Spleen (tissue), 11 donors: ENCODE measurements at regions not wholly inside any gene's neighbourhood (a gene's known extent, or its start where the extent isn't known, plus 50 kb on each side); places are given as distances from the start of the nearest gene placed in this dataset.

Experiments
- DNase-seq: peaks from one replicate; pipeline ENCODE4 v3.0.0-alpha.2; 2020
- H3K27ac ChIP-seq, 8 donors: fragments of 200-600 bp; sonication (generic) in 7 of 8; 1 replicate in 4 of 8; 2 replicates in 4 of 8; pipeline versions ENCODE4 v1.5.0 to v1.8.0; 2016 to 2021; ENCODE audit warnings: inconsistent platforms in 4 of 8, mild to moderate bottlenecking in 4 of 8, moderate library complexity in 1 of 8
- H3K27me3 ChIP-seq, 7 donors: fragments of 200-600 bp; sonication (generic) in 6 of 7; replicated peaks in 1 of 7; 1 replicate in 4 of 7; 2 replicates in 3 of 7; pipeline versions ENCODE4 v1.5.0 to v1.8.0; 2016 to 2021; ENCODE audit warnings: inconsistent platforms in 3 of 7, mild to moderate bottlenecking in 1 of 7
- H3K36me3 ChIP-seq, 6 donors: fragments of 200-600 bp; sonication (generic) in 5 of 6; 1 replicate in 4 of 6; 2 replicates in 2 of 6; pipeline versions ENCODE4 v1.5.0 to v1.8.0; 2016 to 2021; ENCODE audit warnings: inconsistent platforms in 2 of 6
- H3K4me1 ChIP-seq, 6 donors: fragments of 200-600 bp; sonication (generic) in 5 of 6; 1 replicate in 3 of 6; 2 replicates in 3 of 6; pipeline versions ENCODE4 v1.5.0 to v1.8.0; 2016 to 2021; ENCODE audit warnings: inconsistent platforms in 3 of 6
- H3K4me3 ChIP-seq, 8 donors: fragments of 200-600 bp; sonication (generic) in 7 of 8; 1 replicate in 4 of 8; 2 replicates in 4 of 8; pipeline versions ENCODE4 v1.5.0 to v1.8.0; 2016 to 2021; ENCODE audit warnings: inconsistent platforms in 4 of 8, mild to moderate bottlenecking in 4 of 8, moderate library complexity in 2 of 8
- H3K9me3 ChIP-seq, 8 donors: fragments of 200-600 bp; sonication (generic) in 7 of 8; 1 replicate in 4 of 8; 2 replicates in 4 of 8; pipeline versions ENCODE4 v1.5.0 to v1.8.0; 2016 to 2021; ENCODE audit warnings: inconsistent platforms in 4 of 8
- CTCF ChIP-seq, 11 experiments: fragments of 200-600 bp in 7 of 11; fragments of 450-650 bp in 4 of 11; sonication (generic) in 4 of 11; IDR thresholded peaks in 8 of 11; conservative IDR thresholded peaks in 3 of 11; 1 replicate in 7 of 11; 2 replicates in 4 of 11; pipeline versions ENCODE4 v1.4.0 to v1.8.0; 2016 to 2021; ENCODE audit warnings: antibody characterized with exemption in 11 of 11, inconsistent platforms in 4 of 11, mild to moderate bottlenecking in 1 of 11
- POLR2A ChIP-seq, 3 donors: fragments of 450-650 bp; IDR thresholded peaks; one replicate each; pipeline ENCODE4 v1.5.1; 2017; ENCODE audit warnings: antibody characterized with exemption in 3 of 3, mild to moderate bottlenecking in 1 of 3
- POLR2AphosphoS5 ChIP-seq, 3 donors: sonication (generic); formaldehyde crosslinking; IDR thresholded peaks; one replicate each; pipeline ENCODE4 v1.5.1; 2017; ENCODE audit warnings: antibody characterized with exemption in 3 of 3
- WGBS, 5 donors: extraction: QIAGEN DNeasy Blood & Tissue Kit in 3 of 5; methylation state at CpG; one replicate each; pipeline versions ENCODE4 v1.1.5 to v1.1.7; 2013 to 2018; 5-methylcytosine and 5-hydroxymethylcytosine counted together
- intact Hi-C: fragments of 100-400 bp; cut with DNase I; formaldehyde crosslinking; loops from one replicate; pipeline ENCODE4 v1.15.0; 2023; ENCODE audit warnings: low total_unique reads
- donor health status: healthy with polysubstance abuse.
- donor health status: DM: no; HTN: no; CAD: no; lungs with moderate emphysema.
- donor health status: DM: no; HTN: no; CAD: no.
- donor health status: Bipolar disorder and iron deficiency.
- donor health status: healthy.
- donor health status: DM: no; HTN: no; CAD: no.
- donor health status: DM: yes; HTN: yes; CAD: no.

- no peak overlapping the region for H3K4me3 ChIP-seq
- TF ChIP-seq POLR2A (IDR thresholded peaks at IDR 0.05) = no peak
- TF ChIP-seq POLR2AphosphoS5 (IDR thresholded peaks at IDR 0.05) = no peak
- no peak for TF ChIP-seq CTCF (IDR thresholded peaks at IDR 0.05 in 8 of 11, conservative IDR thresholded peaks at IDR 0.05 in 3 of 11)
- WGBS, 5 donors = 84 to 92% (median 90%) methylated on average over 14 to 17 of the region's 17 CpGs
- peaks cover 0 to 16% (median under 1%) of the 10 kb centered on the region in 7 donors for H3K27me3 ChIP-seq
- intact Hi-C loops = no loop called here
- H3K9me3 ChIP-seq = peaks cover 0 to 3% (median 0%) of the 10 kb centered on the region in 8 donors
- no peak overlapping the region for H3K27ac ChIP-seq
- H3K4me1 ChIP-seq = no peaks in the 10 kb centered on the region
- no peak for DNase-seq
- H3K36me3 ChIP-seq = no peaks in the 10 kb centered on the region
These were observed 58.8 kb upstream of the AJAP1 start for GRCh38 chr1:4595341-4596225.

GRCh38 chr1:4596486-4596885, 57.9 kb upstream of the AJAP1 start:
- no peak for DNase-seq
- TF ChIP-seq POLR2A (IDR thresholded peaks at IDR 0.05) (no peak), CTCF (IDR thresholded peaks at IDR 0.05 in 8 of 11, conservative IDR thresholded peaks at IDR 0.05 in 3 of 11) (no peak), POLR2AphosphoS5 (IDR thresholded peaks at IDR 0.05) (no peak)
- Histone ChIP-seq H3K27me3 (peaks cover 0 to 24% (median 4%) of the 10 kb centered on the region in 7 donors), H3K4me3 (no peak overlapping the region), H3K36me3 (no peaks in the 10 kb centered on the region), H3K27ac (no peak overlapping the region), H3K4me1 (no peaks in the 10 kb centered on the region), H3K9me3 (peaks cover 0 to 3% (median 0%) of the 10 kb centered on the region in 8 donors)
- 67 to 85% (median 78%) methylated on average over 8 of the region's 8 CpGs for WGBS, 5 donors
- intact Hi-C loops = no loop called here

- DNase-seq = no peak
- Histone ChIP-seq H3K27me3 (peaks cover 0 to 26% (median 4%) of the 10 kb centered on the region in 7 donors), H3K9me3 (peaks cover 0 to 3% (median 0%) of the 10 kb centered on the region in 8 donors), H3K4me1 (no peaks in the 10 kb centered on the region), H3K27ac (no peak overlapping the region), H3K36me3 (no peaks in the 10 kb centered on the region), H3K4me3 (no peak overlapping the region)
- no peak for TF ChIP-seq POLR2A (IDR thresholded peaks at IDR 0.05)
- no peak for TF ChIP-seq POLR2AphosphoS5 (IDR thresholded peaks at IDR 0.05)
- no peak for TF ChIP-seq CTCF (IDR thresholded peaks at IDR 0.05 in 8 of 11, conservative IDR thresholded peaks at IDR 0.05 in 3 of 11)
- 75 to 87% (median 77%) methylated on average over 5 of the region's 5 CpGs for WGBS, 5 donors
- intact Hi-C loops = no loop called here
These were observed 57.4 kb upstream of the AJAP1 start for GRCh38 chr1:4597020-4597419.

- Histone ChIP-seq H3K36me3 (no peaks in the 10 kb centered on the region), H3K27ac (no peak overlapping the region), H3K4me1 (no peaks in the 10 kb centered on the region), H3K9me3 (peaks cover 0 to 3% (median 0%) of the 10 kb centered on the region in 8 donors), H3K27me3 (peaks cover 0 to 33% (median 4%) of the 10 kb centered on the region in 7 donors), H3K4me3 (no peak overlapping the region)
- intact Hi-C loops = no loop called here
- DNase-seq = no peak
- 71 to 82% (median 75%) methylated on average over 6 of the region's 6 CpGs for WGBS, 5 donors
- no peak for TF ChIP-seq POLR2A (IDR thresholded peaks at IDR 0.05)
- TF ChIP-seq CTCF (IDR thresholded peaks at IDR 0.05 in 8 of 11, conservative IDR thresholded peaks at IDR 0.05 in 3 of 11) = no peak
- TF ChIP-seq POLR2AphosphoS5 (IDR thresholded peaks at IDR 0.05) = no peak
These were observed 55.8 kb upstream of the AJAP1 start for GRCh38 chr1:4598561-4598960.
